Thymus (tissue), 11 donors: ENCODE measurements at regions not wholly inside any gene's neighbourhood (a gene's known extent, or its start where the extent isn't known, plus 50 kb on each side); places are given as distances from the start of the nearest gene placed in this dataset.

ENCODE experiments used
- DNase-seq, 9 donors: peaks; one replicate each; pipeline ENCODE4 v3.0.0-alpha.2; 2013; ENCODE audit warnings: low spot score in 9 of 9, low read depth in 6 of 9, missing footprints in 1 of 9
- H3K27ac ChIP-seq, 2 donors: one replicate each; pipeline ENCODE4 v1.5.1; 2013; ENCODE audit warnings: control low read depth in 1 of 2, low read depth in 1 of 2, low read length in 1 of 2, mild to moderate bottlenecking in 1 of 2, moderate library complexity in 1 of 2
- H3K27me3 ChIP-seq, 2 donors: one replicate each; pipeline ENCODE4 v1.5.1; 2013; ENCODE audit warnings: low read length in 1 of 2; ENCODE audit not compliant: control insufficient read depth in 2 of 2, insufficient read depth in 1 of 2
- H3K36me3 ChIP-seq, 2 donors: one replicate each; pipeline ENCODE4 v1.5.1; 2013; ENCODE audit warnings: low read length in 1 of 2, mild to moderate bottlenecking in 1 of 2, moderate library complexity in 1 of 2; ENCODE audit not compliant: control insufficient read depth in 2 of 2, insufficient read depth in 2 of 2
- H3K4me1 ChIP-seq, 2 donors: one replicate each; pipeline ENCODE4 v1.5.1; 2013; ENCODE audit warnings: low read length in 2 of 2; ENCODE audit not compliant: control insufficient read depth in 2 of 2, insufficient read depth in 2 of 2
- H3K4me3 ChIP-seq, 2 donors: one replicate each; pipeline ENCODE4 v1.5.1; 2013; ENCODE audit warnings: low read length in 2 of 2, control low read depth in 1 of 2, mild to moderate bottlenecking in 1 of 2
- H3K9me3 ChIP-seq, 2 donors: one replicate each; pipeline ENCODE4 v1.5.1; 2013; ENCODE audit warnings: low read length in 1 of 2, mild to moderate bottlenecking in 1 of 2; ENCODE audit not compliant: control insufficient read depth in 2 of 2, insufficient read depth in 1 of 2
- WGBS: extraction: QIAGEN DNeasy Blood & Tissue Kit; methylation state at CpG from one replicate; pipeline ENCODE4 v1.1.7; 2013; 5-methylcytosine and 5-hydroxymethylcytosine counted together
- donor health status: healthy.

DNA sequence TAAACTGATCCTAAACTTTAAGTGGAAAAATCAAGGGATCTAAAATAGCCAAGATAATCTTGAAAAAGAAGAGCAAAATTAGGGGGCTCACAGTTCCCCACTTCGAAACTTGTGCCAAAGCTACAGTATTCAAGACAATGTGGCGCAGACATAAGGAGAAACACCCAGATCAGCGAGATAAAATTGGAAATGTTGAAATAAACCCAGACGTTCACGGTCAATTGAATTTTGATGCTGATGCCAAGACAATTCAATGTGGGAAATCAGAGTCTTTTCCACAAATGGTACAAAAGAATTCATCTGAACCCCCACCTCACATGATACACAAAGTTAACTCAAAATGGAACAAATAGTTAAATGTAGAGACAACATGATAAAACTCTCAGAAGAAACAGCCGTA lies 601.6 kb downstream of the BRD1 start:
- Histone ChIP-seq H3K27me3 (no peaks in the 10 kb centered on the region), H3K4me3 (no peak overlapping the region), H3K27ac (no peak overlapping the region), H3K9me3 (no peaks in the 10 kb centered on the region), H3K36me3 (no peaks in the 10 kb centered on the region), H3K4me1 (no peaks in the 10 kb centered on the region)
- no peak for DNase-seq
- WGBS: 88% methylated on average over 6 of the region's 6 CpGs

GRCh38 chr22:49224243-49224642 lies 603.4 kb downstream of the BRD1 start:
- DNase-seq: no peak
- H3K4me1 ChIP-seq: no peaks in the 10 kb centered on the region
- WGBS: 82% methylated on average over 4 of the region's 4 CpGs

GRCh38 chr22:49218142-49218541 lies 609.5 kb downstream of the BRD1 start:
- DNase-seq: no peak
- 90% methylated on average over 12 of the region's 12 CpGs for WGBS
- H3K4me1 ChIP-seq: no peaks in the 10 kb centered on the region

More at GRCh38 chr22:49224243-49224642, 603.4 kb downstream of the BRD1 start:
- Histone ChIP-seq H3K27me3 (no peaks in the 10 kb centered on the region), H3K27ac (no peak overlapping the region), H3K9me3 (no peaks in the 10 kb centered on the region), H3K36me3 (no peaks in the 10 kb centered on the region), H3K4me3 (no peak overlapping the region)

GRCh38 chr22:49216579-49216978 lies 611.1 kb downstream of the BRD1 start:
- no peaks in the 10 kb centered on the region for H3K27me3 ChIP-seq
- DNase-seq: no peak
- peaks cover 0 to 1% of the 10 kb centered on the region in 2 donors for H3K9me3 ChIP-seq
- H3K27ac ChIP-seq: no peak overlapping the region
- 79% methylated on average over 5 of the region's 5 CpGs for WGBS
- no peaks in the 10 kb centered on the region for H3K4me1 ChIP-seq
- H3K36me3 ChIP-seq: no peaks in the 10 kb centered on the region
- no peak overlapping the region for H3K4me3 ChIP-seq

More at GRCh38 chr22:49218142-49218541, 609.5 kb downstream of the BRD1 start:
- Histone ChIP-seq H3K4me3 (no peak overlapping the region), H3K27me3 (no peaks in the 10 kb centered on the region), H3K9me3 (peaks cover 0 to 1% of the 10 kb centered on the region in 2 donors), H3K27ac (no peak overlapping the region), H3K36me3 (no peaks in the 10 kb centered on the region)

DNA sequence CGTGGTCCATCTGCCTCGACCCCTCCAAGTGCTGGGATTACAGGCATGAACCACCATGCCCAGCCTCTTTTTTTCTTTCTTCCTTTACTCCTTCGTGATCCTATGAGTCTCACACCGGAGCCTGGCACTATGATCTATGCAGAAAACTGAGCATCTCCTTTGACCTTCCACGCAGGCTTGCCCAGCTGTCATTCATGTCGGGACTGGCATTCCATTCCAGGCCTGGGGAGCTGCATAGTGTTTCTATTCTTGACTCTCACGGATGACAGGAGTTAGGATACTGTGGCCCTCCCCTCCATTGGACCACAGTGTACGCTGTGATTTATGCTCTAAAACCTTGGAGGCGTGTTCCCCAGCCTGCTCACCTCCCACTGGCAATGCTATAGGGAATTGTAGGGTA lies 611.8 kb downstream of the BRD1 start:
- no peak overlapping the region for H3K27ac ChIP-seq
- WGBS: 89% methylated on average over 9 of the region's 9 CpGs
- no peak for DNase-seq

GRCh38 chr22:49214976-49215375 lies 612.7 kb downstream of the BRD1 start:
- H3K27ac ChIP-seq: no peak overlapping the region
- H3K36me3 ChIP-seq: no peaks in the 10 kb centered on the region
- WGBS: 96% methylated on average over 16 of the region's 16 CpGs
- H3K4me3 ChIP-seq: no peak overlapping the region
- H3K27me3 ChIP-seq: no peaks in the 10 kb centered on the region
- no peaks in the 10 kb centered on the region for H3K4me1 ChIP-seq
- no peak for DNase-seq
- peaks cover 0 to 1% of the 10 kb centered on the region in 2 donors for H3K9me3 ChIP-seq

More for the DNA sequence above, 611.8 kb downstream of the BRD1 start:
- Histone ChIP-seq H3K9me3 (peaks cover 0 to 1% of the 10 kb centered on the region in 2 donors), H3K4me1 (no peaks in the 10 kb centered on the region), H3K4me3 (no peak overlapping the region), H3K36me3 (no peaks in the 10 kb centered on the region), H3K27me3 (no peaks in the 10 kb centered on the region)

GRCh38 chr22:49213731-49214352 lies 613.8 kb downstream of the BRD1 start:
- no peak overlapping the region for H3K27ac ChIP-seq
- WGBS: 80% methylated on average over 18 of the region's 18 CpGs
- no peaks in the 10 kb centered on the region for H3K36me3 ChIP-seq
- H3K4me3 ChIP-seq: no peak overlapping the region
- no peak for DNase-seq
- H3K27me3 ChIP-seq: no peaks in the 10 kb centered on the region
- H3K9me3 ChIP-seq: peaks cover 0 to 1% of the 10 kb centered on the region in 2 donors
- H3K4me1 ChIP-seq: no peaks in the 10 kb centered on the region

GRCh38 chr22:49212466-49212865 lies 615.2 kb downstream of the BRD1 start:
- Histone ChIP-seq H3K4me3 (no peak overlapping the region), H3K27ac (no peak overlapping the region), H3K4me1 (no peaks in the 10 kb centered on the region), H3K27me3 (no peaks in the 10 kb centered on the region), H3K36me3 (no peaks in the 10 kb centered on the region), H3K9me3 (no peaks in the 10 kb centered on the region)
- 91% methylated on average over 11 of the region's 11 CpGs for WGBS
- no peak for DNase-seq

DNA sequence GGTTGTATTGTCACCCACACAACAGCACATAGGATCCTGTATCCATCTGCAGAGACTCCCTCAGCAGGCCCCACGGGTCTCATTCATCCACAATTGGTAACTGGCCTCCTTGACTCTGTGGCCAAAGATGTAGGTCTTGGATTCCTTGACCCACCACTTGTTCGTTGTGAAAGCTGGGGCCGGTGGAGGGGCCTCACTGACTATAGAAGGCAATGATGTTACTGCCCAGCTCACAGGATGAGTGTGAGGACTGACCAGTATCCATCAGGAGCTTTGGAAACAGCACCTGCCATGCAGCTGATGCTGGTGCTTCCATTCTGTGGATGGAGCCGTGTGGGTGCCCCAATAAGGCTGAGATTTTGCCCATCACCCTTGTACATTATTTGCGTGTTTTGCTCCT lies 615.7 kb downstream of the BRD1 start:
- WGBS: 83% methylated on average over 5 of the region's 5 CpGs
- H3K27ac ChIP-seq: no peak overlapping the region
- no peaks in the 10 kb centered on the region for H3K9me3 ChIP-seq
- H3K27me3 ChIP-seq: no peaks in the 10 kb centered on the region
- no peaks in the 10 kb centered on the region for H3K36me3 ChIP-seq
- DNase-seq: no peak
- no peak overlapping the region for H3K4me3 ChIP-seq
- H3K4me1 ChIP-seq: no peaks in the 10 kb centered on the region
